GM23248 (cell line): ENCODE measurements at regions not wholly inside any gene's neighbourhood (a gene's known extent, or its start where the extent isn't known, plus 50 kb on each side); places are given as distances from the start of the nearest gene placed in this dataset.

Source experiments
- DNase-seq: peaks from one replicate; pipeline ENCODE4 v3.0.0-alpha.2; 2015
- H2AFZ ChIP-seq: fragments of 200-600 bp; sonication (generic); 2 replicates; pipeline ENCODE4 v1.6.1; 2016; ENCODE audit warnings: antibody characterized with exemption
- H3F3A ChIP-seq: fragments of 200-600 bp; sonication (generic); 2 replicates; pipeline ENCODE4 v1.6.1; 2016; ENCODE audit warnings: mild to moderate bottlenecking, antibody characterized with exemption, mixed run types; ENCODE audit not compliant: insufficient read depth
- H3K27ac ChIP-seq: fragments of 200-600 bp; sonication (generic); 2 replicates; pipeline ENCODE4 v1.5.1; 2016; ENCODE audit warnings: mild to moderate bottlenecking
- H3K27me3 ChIP-seq: fragments of 200-600 bp; sonication (generic); replicated peaks from 2 replicates; pipeline ENCODE4 v1.6.1; 2016; ENCODE audit warnings: mild to moderate bottlenecking; ENCODE audit not compliant: insufficient read depth
- H3K36me3 ChIP-seq: fragments of 200-600 bp; sonication (generic); 2 replicates; pipeline ENCODE4 v1.6.1; 2016; ENCODE audit warnings: low read depth, mild to moderate bottlenecking
- H3K4me1 ChIP-seq: fragments of 200-600 bp; sonication (generic); 2 replicates; pipeline ENCODE4 v1.6.1; 2016; ENCODE audit warnings: mild to moderate bottlenecking; ENCODE audit not compliant: insufficient read depth
- H3K4me2 ChIP-seq: fragments of 200-600 bp; sonication (generic); one replicate; pipeline ENCODE4 v1.6.1; 2016; ENCODE audit warnings: mild to moderate bottlenecking; ENCODE audit not compliant: unreplicated experiment
- H3K4me3 ChIP-seq: fragments of 200-600 bp; sonication (generic); 2 replicates; pipeline ENCODE4 v1.5.1; 2016; ENCODE audit warnings: mild to moderate bottlenecking
- H3K79me2 ChIP-seq: fragments of 200-600 bp; sonication (generic); 2 replicates; pipeline ENCODE4 v1.6.1; 2016; ENCODE audit warnings: mild to moderate bottlenecking; ENCODE audit not compliant: insufficient read depth
- H3K9ac ChIP-seq: fragments of 200-600 bp; sonication (generic); 2 replicates; pipeline ENCODE4 v1.6.1; 2016; ENCODE audit warnings: mild to moderate bottlenecking
- H3K9me2 ChIP-seq: fragments of 200-600 bp; sonication (generic); 2 replicates; pipeline ENCODE4 v1.6.1; 2016; ENCODE audit warnings: mixed run types, mild to moderate bottlenecking, moderate library complexity; ENCODE audit not compliant: insufficient read depth
- H3K9me3 ChIP-seq: fragments of 200-600 bp; sonication (generic); one replicate; pipeline ENCODE4 v1.6.1; 2017; ENCODE audit warnings: low read depth
- H4K20me1 ChIP-seq: fragments of 200-600 bp; sonication (generic); 2 replicates; pipeline ENCODE4 v1.6.0; 2016; ENCODE audit not compliant: insufficient read depth
- EZH2 ChIP-seq: fragments of 200-600 bp; sonication (generic); IDR thresholded peaks from 2 replicates; pipeline ENCODE4 v1.6.1; 2018; ENCODE audit warnings: antibody characterized with exemption, mild to moderate bottlenecking; ENCODE audit not compliant: insufficient read depth, poor library complexity, severe bottlenecking
- EZH2phosphoT487 ChIP-seq: fragments of 200-600 bp; sonication (generic); IDR thresholded peaks from 2 replicates; pipeline ENCODE4 v1.6.1; 2018; ENCODE audit warnings: antibody characterized with exemption, moderate library complexity, mild to moderate bottlenecking, low read depth; ENCODE audit not compliant: insufficient read depth
- WGBS, 2 experiments: methylation state at CpG; one replicate each; pipeline ENCODE4 v1.1.6; 2015 to 2017; ENCODE audit warnings: low lambda C conversion rate in 2 of 2, low coverage in 1 of 2; ENCODE audit errors: missing lambda C conversion rate in 2 of 2; 5-methylcytosine and 5-hydroxymethylcytosine counted together
- in situ Hi-C: fragments of 300-500 bp; cut with MboI; formaldehyde crosslinking; loops from 2 replicates; pipeline ENCODE4 v1.15.0; 2020

DNA sequence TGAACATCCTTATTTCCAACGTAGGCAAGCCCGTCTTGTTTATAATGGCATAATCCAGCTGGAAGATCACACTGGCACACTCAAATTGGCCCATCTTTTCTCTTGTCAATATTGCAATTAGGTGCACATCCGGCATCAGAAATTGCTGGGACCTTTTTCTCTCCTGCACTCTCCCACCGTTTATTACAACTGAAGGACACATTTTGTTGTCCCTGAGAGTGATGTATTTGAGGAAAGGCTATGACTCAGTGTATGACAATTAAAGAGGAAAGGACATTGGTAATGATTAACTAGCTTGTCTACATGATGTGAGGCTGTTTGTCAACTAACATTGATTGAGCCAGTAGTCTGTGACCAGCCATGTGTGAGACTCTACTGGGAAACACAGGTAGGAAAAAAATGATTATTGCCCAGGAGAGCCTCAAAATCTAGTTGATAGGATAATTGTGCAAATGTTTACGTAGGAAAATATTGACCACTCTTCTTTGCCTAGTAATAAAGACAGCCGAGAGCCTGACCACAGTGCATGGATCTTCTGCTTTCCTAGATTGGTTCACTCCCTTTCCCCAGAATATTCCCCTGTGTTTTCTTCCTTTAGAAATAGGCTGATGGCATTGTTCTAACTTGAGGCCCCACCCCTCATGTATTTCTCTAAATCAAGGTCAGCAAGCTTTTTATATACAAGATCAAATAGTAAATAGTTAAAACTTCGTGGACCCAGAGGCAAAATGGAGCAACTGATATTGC, 230.0 kb upstream of the BTBD3 start:
- Histone ChIP-seq H3K4me2 (no peak overlapping the region), H3K27me3 (peaks cover 14% of the 10 kb centered on the region; the same call in 1 of the 2 replicates), H3K4me3 (no peak overlapping the region), H3K9me3 (no peaks in the 10 kb centered on the region), H3F3A (no peaks in the 10 kb centered on the region), H3K36me3 (no peaks in the 10 kb centered on the region), H3K9ac (no peak overlapping the region), H3K79me2 (no peaks in the 10 kb centered on the region), H3K4me1 (no peaks in the 10 kb centered on the region), H4K20me1 (no peaks in the 10 kb centered on the region), H3K9me2 (no peaks in the 10 kb centered on the region), H2AFZ (no peak overlapping the region), H3K27ac (no peak overlapping the region)
- in situ Hi-C loops = no loop called here
- DNase-seq = no peak
- 35 to 37% methylated on average over 7 of the region's 7 CpGs for WGBS, 2 experiments
- TF ChIP-seq EZH2 = no peak
- no peak for TF ChIP-seq EZH2phosphoT487

GRCh38 chr20:11689262-11689661, 228.4 kb upstream of the BTBD3 start:
- Histone ChIP-seq H3K4me1 (no peaks in the 10 kb centered on the region), H3K79me2 (no peaks in the 10 kb centered on the region), H3F3A (no peaks in the 10 kb centered on the region), H3K9me3 (no peaks in the 10 kb centered on the region), H3K27ac (no peak overlapping the region), H3K9ac (no peak overlapping the region), H2AFZ (no peak overlapping the region), H3K27me3 (peaks cover 14% of the 10 kb centered on the region; the same call in 1 of the 2 replicates), H3K4me3 (no peak overlapping the region), H3K36me3 (no peaks in the 10 kb centered on the region), H3K9me2 (no peaks in the 10 kb centered on the region), H3K4me2 (no peak overlapping the region), H4K20me1 (no peaks in the 10 kb centered on the region)
- TF ChIP-seq EZH2phosphoT487 (no peak), EZH2 (no peak)
- WGBS, 2 experiments = 9 to 15% methylated on average over 2 of the region's 2 CpGs
- in situ Hi-C loops = no loop called here
- DNase-seq = no peak

DNA sequence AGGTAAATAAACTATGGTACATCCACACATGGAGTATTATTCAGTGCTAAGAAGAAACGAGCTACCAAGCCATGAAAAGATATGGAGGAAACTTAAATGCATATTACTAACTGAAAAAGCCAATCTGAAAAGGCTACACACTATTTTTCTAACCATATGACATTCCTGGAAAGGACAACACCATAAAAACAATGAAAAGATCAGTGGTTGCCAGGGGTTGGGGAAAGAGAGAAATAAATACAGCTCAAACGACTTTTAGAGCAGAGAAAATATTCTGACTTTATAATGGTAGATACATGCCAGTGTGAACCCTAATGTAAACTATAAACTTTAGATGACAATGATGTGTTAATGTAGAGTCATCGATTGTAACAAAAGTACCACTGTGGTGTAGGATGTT, 225.9 kb upstream of the BTBD3 start:
- H3K27me3 ChIP-seq = peaks cover 16% of the 10 kb centered on the region; the same call in 1 of the 2 replicates
- DNase-seq = no peak
- no peaks in the 10 kb centered on the region for H3K79me2 ChIP-seq
- no peak overlapping the region for H3K9ac ChIP-seq
- H3K27ac ChIP-seq = no peak overlapping the region
- no peaks in the 10 kb centered on the region for H3K9me2 ChIP-seq
- H3K36me3 ChIP-seq = no peaks in the 10 kb centered on the region
- H2AFZ ChIP-seq = no peak overlapping the region
- no peaks in the 10 kb centered on the region for H3K4me1 ChIP-seq
- 4 to 6% methylated on average over 3 of the region's 3 CpGs for WGBS, 2 experiments
- in situ Hi-C loops = no loop called here
- H3K4me2 ChIP-seq = no peak overlapping the region
- no peaks in the 10 kb centered on the region for H3F3A ChIP-seq
- H3K4me3 ChIP-seq = no peak overlapping the region
- TF ChIP-seq EZH2 = no peak
- no peak for TF ChIP-seq EZH2phosphoT487
- no peaks in the 10 kb centered on the region for H3K9me3 ChIP-seq
- no peaks in the 10 kb centered on the region for H4K20me1 ChIP-seq

- Histone ChIP-seq H3F3A (no peaks in the 10 kb centered on the region), H3K27me3 (peaks cover 9% of the 10 kb centered on the region; the same call in 1 of the 2 replicates), H3K9ac (no peak overlapping the region), H3K4me2 (no peak overlapping the region), H2AFZ (no peak overlapping the region), H3K9me3 (no peaks in the 10 kb centered on the region), H3K36me3 (no peaks in the 10 kb centered on the region), H3K9me2 (no peaks in the 10 kb centered on the region), H4K20me1 (no peaks in the 10 kb centered on the region), H3K27ac (no peak overlapping the region), H3K4me3 (no peak overlapping the region), H3K4me1 (no peaks in the 10 kb centered on the region), H3K79me2 (no peaks in the 10 kb centered on the region)
- WGBS, 2 experiments = 0 to 4% methylated on average over 2 of the region's 2 CpGs
- no peak for DNase-seq
- in situ Hi-C loops = no loop called here
- no peak for TF ChIP-seq EZH2
- no peak for TF ChIP-seq EZH2phosphoT487
These were observed 225.1 kb upstream of the BTBD3 start for GRCh38 chr20:11692567-11692966.
